Testis (tissue), 2 donors: ENCODE measurements at regions not wholly inside any gene's neighbourhood (a gene's known extent, or its start where the extent isn't known, plus 50 kb on each side); places are given as distances from the start of the nearest gene placed in this dataset.

Experiments
- DNase-seq: peaks from one replicate; pipeline ENCODE4 v3.0.0-alpha.2; 2019
- H3K27ac ChIP-seq, 2 donors: fragments of 200-600 bp; sonication (generic); one replicate each; pipeline ENCODE4 v1.5.1; 2019
- H3K27me3 ChIP-seq: fragments of 200-600 bp; sonication (generic); one replicate; pipeline ENCODE4 v1.5.1; 2019
- H3K36me3 ChIP-seq: fragments of 200-600 bp; sonication (generic); one replicate; pipeline ENCODE4 v1.5.1; 2017; ENCODE audit warnings: low read depth; ENCODE audit errors: missing control alignments
- H3K4me1 ChIP-seq: fragments of 200-600 bp; sonication (generic); one replicate; pipeline ENCODE4 v1.5.1; 2019
- H3K4me3 ChIP-seq, 2 donors: fragments of 200-600 bp; sonication (generic); one replicate each; pipeline ENCODE4 v1.5.1; 2017 to 2019
- H3K9me3 ChIP-seq: fragments of 200-600 bp; sonication (generic); one replicate; pipeline ENCODE4 v1.5.1; 2017
- POLR2A ChIP-seq: fragments of 450-650 bp; IDR thresholded peaks from one replicate; pipeline ENCODE4 v1.6.1; 2017; ENCODE audit warnings: antibody characterized with exemption, mild to moderate bottlenecking, moderate library complexity
- WGBS, 2 donors: methylation state at CpG; one replicate each; pipeline ENCODE4 v1.1.5; 2018; 5-methylcytosine and 5-hydroxymethylcytosine counted together
- intact Hi-C: fragments of 100-400 bp; cut with DNase I; formaldehyde crosslinking; loops from one replicate; pipeline ENCODE4 v1.15.1; 2023; ENCODE audit warnings: low total_unique reads
- TF ChIP-seq, protein P1 (sequence below), 3 experiments: fragments of 450-650 bp in 2 of 3; fragments of 200-600 bp in 1 of 3; sonication (generic) in 1 of 3; IDR thresholded peaks; one replicate each; pipeline ENCODE4 v1.5.1; 2016 to 2019; ENCODE audit warnings: antibody characterized with exemption in 3 of 3, mild to moderate bottlenecking in 2 of 3, moderate library complexity in 1 of 3

DNA sequence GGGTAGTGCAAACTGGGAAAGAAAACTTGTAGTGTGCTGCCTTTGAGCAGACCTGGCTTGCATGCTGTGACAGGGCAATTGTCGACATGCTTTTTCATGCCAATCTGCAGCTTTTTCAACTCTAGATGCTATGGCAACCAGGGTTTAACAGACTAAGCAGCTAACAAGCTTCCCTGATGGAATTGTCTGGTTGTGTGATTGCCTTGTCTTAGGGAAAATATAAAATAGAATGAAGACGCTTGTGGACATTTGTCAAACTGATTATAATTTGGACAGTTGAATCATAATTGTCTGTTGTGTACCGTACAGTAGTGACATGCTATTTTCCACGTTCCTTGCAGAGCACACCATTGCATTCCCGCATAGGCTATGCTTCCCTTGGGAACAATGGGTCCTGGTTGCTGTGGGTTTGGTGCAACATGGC is 113.0 kb downstream of the FOXG1 start:
- Histone ChIP-seq H3K36me3 (no peaks in the 10 kb centered on the region), H3K9me3 (no peaks in the 10 kb centered on the region), H3K4me3 (no peak overlapping the region), H3K27ac (no peak overlapping the region), H3K27me3 (no peaks in the 10 kb centered on the region), H3K4me1 (no peaks in the 10 kb centered on the region)
- TF ChIP-seq, protein P1, sequence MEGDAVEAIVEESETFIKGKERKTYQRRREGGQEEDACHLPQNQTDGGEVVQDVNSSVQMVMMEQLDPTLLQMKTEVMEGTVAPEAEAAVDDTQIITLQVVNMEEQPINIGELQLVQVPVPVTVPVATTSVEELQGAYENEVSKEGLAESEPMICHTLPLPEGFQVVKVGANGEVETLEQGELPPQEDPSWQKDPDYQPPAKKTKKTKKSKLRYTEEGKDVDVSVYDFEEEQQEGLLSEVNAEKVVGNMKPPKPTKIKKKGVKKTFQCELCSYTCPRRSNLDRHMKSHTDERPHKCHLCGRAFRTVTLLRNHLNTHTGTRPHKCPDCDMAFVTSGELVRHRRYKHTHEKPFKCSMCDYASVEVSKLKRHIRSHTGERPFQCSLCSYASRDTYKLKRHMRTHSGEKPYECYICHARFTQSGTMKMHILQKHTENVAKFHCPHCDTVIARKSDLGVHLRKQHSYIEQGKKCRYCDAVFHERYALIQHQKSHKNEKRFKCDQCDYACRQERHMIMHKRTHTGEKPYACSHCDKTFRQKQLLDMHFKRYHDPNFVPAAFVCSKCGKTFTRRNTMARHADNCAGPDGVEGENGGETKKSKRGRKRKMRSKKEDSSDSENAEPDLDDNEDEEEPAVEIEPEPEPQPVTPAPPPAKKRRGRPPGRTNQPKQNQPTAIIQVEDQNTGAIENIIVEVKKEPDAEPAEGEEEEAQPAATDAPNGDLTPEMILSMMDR (IDR thresholded peaks at IDR 0.05) = no peak
- TF ChIP-seq POLR2A = no peak
- no peak for DNase-seq
- intact Hi-C loops = no loop called here
- WGBS, 2 donors = 73 to 81% methylated on average over 5 of the region's 5 CpGs

DNA sequence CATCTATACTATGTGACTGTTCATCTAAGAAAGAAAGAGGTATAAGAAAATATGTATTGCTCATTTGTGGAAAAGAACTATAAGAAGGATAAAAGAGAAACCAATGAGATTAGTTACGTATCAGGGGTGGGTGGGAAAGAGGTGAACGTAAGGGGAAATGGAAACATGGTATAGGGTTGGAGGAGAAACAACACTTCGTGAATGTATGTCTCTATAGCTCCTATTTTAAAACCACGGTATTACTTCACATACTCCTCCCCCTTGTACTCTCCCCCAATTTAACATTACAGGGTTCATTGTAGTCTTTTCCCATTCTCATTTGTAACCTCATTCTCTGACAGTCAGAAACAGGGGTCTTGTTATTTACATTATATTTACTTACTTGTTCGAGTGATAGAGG is 120.4 kb downstream of the FOXG1 start:
- intact Hi-C loops = no loop called here
- Histone ChIP-seq H3K27ac (no peak overlapping the region), H3K4me1 (no peaks in the 10 kb centered on the region), H3K9me3 (no peaks in the 10 kb centered on the region), H3K36me3 (no peaks in the 10 kb centered on the region), H3K4me3 (no peak overlapping the region), H3K27me3 (no peaks in the 10 kb centered on the region)
- 80 to 92% methylated on average over 5 of the region's 5 CpGs for WGBS, 2 donors
- TF ChIP-seq POLR2A = no peak
- TF ChIP-seq, protein P1 (IDR thresholded peaks at IDR 0.05) = no peak
- DNase-seq = no peak

DNA sequence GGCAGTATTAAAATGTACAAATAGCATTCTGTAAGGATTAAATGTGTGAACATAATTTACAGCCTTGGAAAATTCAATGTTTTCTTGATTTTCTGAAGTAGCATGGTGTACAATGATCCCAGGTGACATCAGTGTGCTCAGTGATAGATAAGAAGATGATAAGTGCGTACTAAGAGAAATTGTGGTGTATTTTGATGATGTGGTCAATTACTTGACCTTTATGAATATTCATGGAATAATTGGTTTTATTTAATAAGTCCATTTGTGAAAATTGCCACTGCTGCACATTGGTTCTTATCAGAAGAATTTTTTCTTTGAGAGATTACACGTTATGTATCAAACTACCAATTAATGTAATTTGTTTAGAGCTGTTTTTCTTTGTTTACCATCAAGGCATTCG is 128.8 kb downstream of the FOXG1 start:
- H3K36me3 ChIP-seq = no peaks in the 10 kb centered on the region
- H3K9me3 ChIP-seq = no peaks in the 10 kb centered on the region

DNA sequence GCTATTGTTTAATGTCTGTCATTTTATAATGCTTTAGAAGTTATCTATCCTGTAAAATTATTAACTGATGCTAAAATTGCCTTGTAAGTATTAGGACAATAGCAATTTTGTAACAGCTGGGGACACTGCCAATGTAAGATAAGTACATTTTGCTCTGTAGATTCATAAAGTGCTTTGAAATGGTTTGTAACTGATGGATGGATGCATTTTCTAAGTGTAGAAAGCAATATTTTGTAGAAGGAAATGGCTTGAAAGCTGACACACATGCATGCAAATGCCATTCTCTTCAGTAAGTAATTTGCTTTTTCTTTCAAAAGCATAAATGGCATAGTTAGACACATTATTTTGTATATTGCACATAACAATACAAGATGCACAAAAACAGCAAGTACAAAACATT is 129.8 kb downstream of the FOXG1 start:
- Histone ChIP-seq H3K4me3 (no peak overlapping the region), H3K27me3 (no peaks in the 10 kb centered on the region), H3K4me1 (no peaks in the 10 kb centered on the region), H3K36me3 (no peaks in the 10 kb centered on the region), H3K27ac (no peak overlapping the region), H3K9me3 (no peaks in the 10 kb centered on the region)
- no peak for DNase-seq
- intact Hi-C loops = no loop called here
- TF ChIP-seq, protein P1 (IDR thresholded peaks at IDR 0.05) = no peak
- no peak for TF ChIP-seq POLR2A

More for the DNA sequence above, 128.8 kb downstream of the FOXG1 start:
- no peak for TF ChIP-seq POLR2A
- TF ChIP-seq, protein P1 (IDR thresholded peaks at IDR 0.05) = no peak
- Histone ChIP-seq H3K27me3 (no peaks in the 10 kb centered on the region), H3K27ac (no peak overlapping the region), H3K4me1 (no peaks in the 10 kb centered on the region), H3K4me3 (no peak overlapping the region)
- WGBS, 2 donors = 72 to 77% methylated on average over 3 of the region's 3 CpGs
- intact Hi-C loops = no loop called here
- DNase-seq = no peak

DNA sequence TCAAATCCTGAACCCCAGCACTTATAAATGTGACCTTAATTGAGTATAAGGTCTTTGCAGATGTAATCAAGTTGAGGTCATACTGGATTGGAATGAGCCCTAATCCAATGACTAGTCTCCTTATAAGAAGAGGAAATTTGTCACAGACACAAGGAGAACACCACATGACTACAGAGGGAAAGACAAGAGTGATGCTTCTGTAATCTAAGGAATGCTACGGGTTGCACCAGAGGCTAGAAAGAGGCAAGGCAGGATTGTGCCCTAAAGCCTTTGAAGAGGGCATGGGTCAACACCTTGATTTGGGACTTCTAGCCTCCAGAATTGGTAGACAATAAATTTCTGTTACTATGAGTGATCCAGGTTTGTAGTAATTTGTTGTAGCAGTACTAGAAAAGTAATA is 135.0 kb downstream of the FOXG1 start:
- Histone ChIP-seq H3K9me3 (no peaks in the 10 kb centered on the region), H3K4me1 (no peaks in the 10 kb centered on the region), H3K27me3 (no peaks in the 10 kb centered on the region), H3K27ac (no peak overlapping the region), H3K4me3 (no peak overlapping the region), H3K36me3 (no peaks in the 10 kb centered on the region)
- no peak for DNase-seq
- intact Hi-C loops = no loop called here
- no peak for TF ChIP-seq POLR2A
- TF ChIP-seq, protein P1 (IDR thresholded peaks at IDR 0.05) = no peak
- 67 to 82% methylated on average over 1 of the region's 1 CpG for WGBS, 2 donors
